ENCODE measurements at regions not wholly inside any gene's neighbourhood (a gene's known extent, or its start where the extent isn't known, plus 50 kb on each side); places are given as distances from the start of the nearest gene placed in this dataset.

GRCh38 chr1:229981736-229982135 is 85.3 kb upstream of the GALNT2 start:
- Histone ChIP-seq H3K27ac (ENCODE audit: low read length) (no peak overlapping the region), H3K27me3 (ENCODE audit: control insufficient read depth, insufficient read depth, low read length) (no peaks in the 10 kb centered on the region), H3K4me3 (ENCODE audit: low read length) (no peak overlapping the region), H3K4me1 (ENCODE audit: control insufficient read depth, insufficient read depth, low read length) (no peaks in the 10 kb centered on the region), H3K36me3 (ENCODE audit: control insufficient read depth, insufficient read depth, low read length) (no peaks in the 10 kb centered on the region), H3K9me3 (ENCODE audit: control insufficient read depth, insufficient read depth, low read length) (no peaks in the 10 kb centered on the region)
- DNase-seq (ENCODE audit: low read depth, low spot score) = no peak
- no CpG with 5 or more reads among the region's 3 CpGs for WGBS (ENCODE audit: insufficient coverage, insufficient read length)

- Histone ChIP-seq H3K27me3 (ENCODE audit: control insufficient read depth, insufficient read depth, low read length) (no peaks in the 10 kb centered on the region), H3K27ac (ENCODE audit: low read length) (no peak overlapping the region), H3K4me1 (ENCODE audit: control insufficient read depth, insufficient read depth, low read length) (no peaks in the 10 kb centered on the region), H3K36me3 (ENCODE audit: control insufficient read depth, insufficient read depth, low read length) (no peaks in the 10 kb centered on the region), H3K9me3 (ENCODE audit: control insufficient read depth, insufficient read depth, low read length) (no peaks in the 10 kb centered on the region), H3K4me3 (ENCODE audit: low read length) (no peak overlapping the region)
- DNase-seq (ENCODE audit: low read depth, low spot score) = no peak
- WGBS (ENCODE audit: insufficient coverage, insufficient read length) = no CpG with 5 or more reads among the region's 9 CpGs
Observed at GRCh38 chr1:229984310-229984991, 82.6 kb upstream of the GALNT2 start.

GRCh38 chr1:229984992-229985612 is 81.9 kb upstream of the GALNT2 start:
- no peaks in the 10 kb centered on the region for H3K9me3 ChIP-seq (ENCODE audit: control insufficient read depth, insufficient read depth, low read length)
- H3K27ac ChIP-seq (ENCODE audit: low read length) = no peak overlapping the region
- no CpG with 5 or more reads among the region's 9 CpGs for WGBS (ENCODE audit: insufficient coverage, insufficient read length)
- H3K4me3 ChIP-seq (ENCODE audit: low read length) = no peak overlapping the region
- H3K36me3 ChIP-seq (ENCODE audit: control insufficient read depth, insufficient read depth, low read length) = no peaks in the 10 kb centered on the region
- no peaks in the 10 kb centered on the region for H3K4me1 ChIP-seq (ENCODE audit: control insufficient read depth, insufficient read depth, low read length)
- no peaks in the 10 kb centered on the region for H3K27me3 ChIP-seq (ENCODE audit: control insufficient read depth, insufficient read depth, low read length)
- DNase-seq (ENCODE audit: low read depth, low spot score) = no peak

DNA sequence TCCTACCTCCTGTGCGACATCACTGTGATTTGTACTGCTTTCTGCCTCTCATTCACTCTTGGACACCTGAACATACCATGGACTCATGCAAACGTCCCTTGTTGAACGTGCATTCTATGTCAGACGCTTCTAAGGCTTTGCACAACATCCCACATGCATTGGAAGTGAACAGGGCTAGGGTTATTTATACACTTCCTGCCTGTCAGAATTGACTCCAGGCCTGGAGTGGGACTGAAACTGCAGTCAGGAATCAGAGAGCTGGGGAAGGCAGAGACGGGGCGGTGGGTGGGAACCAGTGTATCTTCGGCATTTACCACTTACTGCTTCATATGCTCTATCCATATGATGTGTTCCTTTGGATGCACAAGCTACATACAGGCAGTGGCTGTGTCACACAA is 81.4 kb upstream of the GALNT2 start:
- no peaks in the 10 kb centered on the region for H3K4me1 ChIP-seq (ENCODE audit: control insufficient read depth, insufficient read depth, low read length)
- no peaks in the 10 kb centered on the region for H3K9me3 ChIP-seq (ENCODE audit: control insufficient read depth, insufficient read depth, low read length)
- no peak overlapping the region for H3K27ac ChIP-seq (ENCODE audit: low read length)
- no peaks in the 10 kb centered on the region for H3K27me3 ChIP-seq (ENCODE audit: control insufficient read depth, insufficient read depth, low read length)
- WGBS (ENCODE audit: insufficient coverage, insufficient read length) = no CpG with 5 or more reads among the region's 7 CpGs
- no peak overlapping the region for H3K4me3 ChIP-seq (ENCODE audit: low read length)
- no peaks in the 10 kb centered on the region for H3K36me3 ChIP-seq (ENCODE audit: control insufficient read depth, insufficient read depth, low read length)
- no peak for DNase-seq (ENCODE audit: low read depth, low spot score)

GRCh38 chr1:229986737-229987337 is 80.2 kb upstream of the GALNT2 start:
- WGBS (ENCODE audit: insufficient coverage, insufficient read length) = no CpG with 5 or more reads among the region's 3 CpGs
- Histone ChIP-seq H3K36me3 (ENCODE audit: control insufficient read depth, insufficient read depth, low read length) (no peaks in the 10 kb centered on the region), H3K27me3 (ENCODE audit: control insufficient read depth, insufficient read depth, low read length) (no peaks in the 10 kb centered on the region)

GRCh38 chr1:229987953-229988352 is 79.1 kb upstream of the GALNT2 start:
- no peaks in the 10 kb centered on the region for H3K4me1 ChIP-seq (ENCODE audit: control insufficient read depth, insufficient read depth, low read length)
- no peak for DNase-seq (ENCODE audit: low read depth, low spot score)
- no peak overlapping the region for H3K4me3 ChIP-seq (ENCODE audit: low read length)
- no peaks in the 10 kb centered on the region for H3K9me3 ChIP-seq (ENCODE audit: control insufficient read depth, insufficient read depth, low read length)
- H3K36me3 ChIP-seq (ENCODE audit: control insufficient read depth, insufficient read depth, low read length) = no peaks in the 10 kb centered on the region
- WGBS (ENCODE audit: insufficient coverage, insufficient read length) = no CpG with 5 or more reads among the region's 6 CpGs
- no peak overlapping the region for H3K27ac ChIP-seq (ENCODE audit: low read length)
- H3K27me3 ChIP-seq (ENCODE audit: control insufficient read depth, insufficient read depth, low read length) = no peaks in the 10 kb centered on the region

More at GRCh38 chr1:229986737-229987337, 80.2 kb upstream of the GALNT2 start:
- DNase-seq (ENCODE audit: low read depth, low spot score) = no peak
- H3K4me3 ChIP-seq (ENCODE audit: low read length) = no peak overlapping the region
- H3K27ac ChIP-seq (ENCODE audit: low read length) = no peak overlapping the region
- no peaks in the 10 kb centered on the region for H3K9me3 ChIP-seq (ENCODE audit: control insufficient read depth, insufficient read depth, low read length)
- H3K4me1 ChIP-seq (ENCODE audit: control insufficient read depth, insufficient read depth, low read length) = no peaks in the 10 kb centered on the region

GRCh38 chr1:229988534-229988933 is 78.5 kb upstream of the GALNT2 start:
- no CpG with 5 or more reads among the region's 5 CpGs for WGBS (ENCODE audit: insufficient coverage, insufficient read length)
- no peaks in the 10 kb centered on the region for H3K27me3 ChIP-seq (ENCODE audit: control insufficient read depth, insufficient read depth, low read length)

GRCh38 chr1:229989591-229990248 is 77.3 kb upstream of the GALNT2 start:
- no peaks in the 10 kb centered on the region for H3K36me3 ChIP-seq (ENCODE audit: control insufficient read depth, insufficient read depth, low read length)
- no peaks in the 10 kb centered on the region for H3K27me3 ChIP-seq (ENCODE audit: control insufficient read depth, insufficient read depth, low read length)
- DNase-seq (ENCODE audit: low read depth, low spot score) = no peak
- H3K4me1 ChIP-seq (ENCODE audit: control insufficient read depth, insufficient read depth, low read length) = no peaks in the 10 kb centered on the region
- no CpG with 5 or more reads among the region's 4 CpGs for WGBS (ENCODE audit: insufficient coverage, insufficient read length)
- H3K27ac ChIP-seq (ENCODE audit: low read length) = no peak overlapping the region
- H3K9me3 ChIP-seq (ENCODE audit: control insufficient read depth, insufficient read depth, low read length) = no peaks in the 10 kb centered on the region
- no peak overlapping the region for H3K4me3 ChIP-seq (ENCODE audit: low read length)

More at GRCh38 chr1:229988534-229988933, 78.5 kb upstream of the GALNT2 start:
- no peaks in the 10 kb centered on the region for H3K9me3 ChIP-seq (ENCODE audit: control insufficient read depth, insufficient read depth, low read length)
- DNase-seq (ENCODE audit: low read depth, low spot score) = no peak
- H3K36me3 ChIP-seq (ENCODE audit: control insufficient read depth, insufficient read depth, low read length) = no peaks in the 10 kb centered on the region
- H3K4me3 ChIP-seq (ENCODE audit: low read length) = no peak overlapping the region
- H3K4me1 ChIP-seq (ENCODE audit: control insufficient read depth, insufficient read depth, low read length) = no peaks in the 10 kb centered on the region
- H3K27ac ChIP-seq (ENCODE audit: low read length) = no peak overlapping the region

GRCh38 chr1:229990326-229990725 is 76.7 kb upstream of the GALNT2 start:
- DNase-seq (ENCODE audit: low read depth, low spot score) = no peak
- no peak overlapping the region for H3K27ac ChIP-seq (ENCODE audit: low read length)
- H3K9me3 ChIP-seq (ENCODE audit: control insufficient read depth, insufficient read depth, low read length) = no peaks in the 10 kb centered on the region
- H3K4me1 ChIP-seq (ENCODE audit: control insufficient read depth, insufficient read depth, low read length) = no peaks in the 10 kb centered on the region
- H3K4me3 ChIP-seq (ENCODE audit: low read length) = no peak overlapping the region
- WGBS (ENCODE audit: insufficient coverage, insufficient read length) = no CpG with 5 or more reads among the region's 8 CpGs
- H3K36me3 ChIP-seq (ENCODE audit: control insufficient read depth, insufficient read depth, low read length) = no peaks in the 10 kb centered on the region
- no peaks in the 10 kb centered on the region for H3K27me3 ChIP-seq (ENCODE audit: control insufficient read depth, insufficient read depth, low read length)

GRCh38 chr1:229991104-229991513 is 75.9 kb upstream of the GALNT2 start:
- Histone ChIP-seq H3K27ac (ENCODE audit: low read length) (no peak overlapping the region), H3K27me3 (ENCODE audit: control insufficient read depth, insufficient read depth, low read length) (no peaks in the 10 kb centered on the region), H3K4me1 (ENCODE audit: control insufficient read depth, insufficient read depth, low read length) (no peaks in the 10 kb centered on the region), H3K36me3 (ENCODE audit: control insufficient read depth, insufficient read depth, low read length) (no peaks in the 10 kb centered on the region), H3K4me3 (ENCODE audit: low read length) (no peak overlapping the region), H3K9me3 (ENCODE audit: control insufficient read depth, insufficient read depth, low read length) (no peaks in the 10 kb centered on the region)
- no peak for DNase-seq (ENCODE audit: low read depth, low spot score)
- WGBS (ENCODE audit: insufficient coverage, insufficient read length) = no CpG with 5 or more reads among the region's 8 CpGs
